SK-N-MC (cell line): ENCODE measurements at regions not wholly inside any gene's neighbourhood (a gene's known extent, or its start where the extent isn't known, plus 50 kb on each side); places are given as distances from the start of the nearest gene placed in this dataset.

ENCODE experiments used
- EZH2 ChIP-seq: fragments of 200-600 bp; sonication (generic); IDR thresholded peaks from one replicate; pipeline ENCODE4 v1.6.1; 2017; ENCODE audit warnings: antibody characterized with exemption
- POLR2AphosphoS5 ChIP-seq: IDR thresholded peaks from 2 replicates; pipeline ENCODE4 v1.6.1; 2012; ENCODE audit warnings: mild to moderate bottlenecking, low read depth, low read length, borderline replicate concordance

GRCh38 chr4:83209419-83209818 lies 75.2 kb downstream of the COQ2 start:
- TF ChIP-seq POLR2AphosphoS5 (no peak), EZH2 (no peak)
